ENCODE measurements at regions not wholly inside any gene's neighbourhood (a gene's known extent, or its start where the extent isn't known, plus 50 kb on each side); places are given as distances from the start of the nearest gene placed in this dataset.

DNA sequence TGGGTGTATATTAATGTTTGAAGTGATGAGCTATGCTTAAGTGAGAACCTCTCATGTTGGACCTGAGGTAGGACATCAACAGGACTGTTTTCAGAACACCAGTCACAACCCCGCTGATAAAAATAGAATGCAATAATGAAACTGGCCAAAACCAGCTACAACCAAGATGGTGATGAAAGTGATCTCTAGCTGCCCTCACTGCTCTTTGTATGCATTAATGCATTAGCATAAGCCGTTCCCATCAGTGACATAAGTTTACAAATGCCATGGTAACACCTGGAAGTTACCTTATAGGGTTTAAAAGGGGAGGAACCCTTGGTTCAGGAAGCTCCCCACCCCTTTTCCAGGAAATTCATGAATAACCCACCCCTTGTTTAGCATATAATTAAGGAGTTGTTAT is 672.5 kb upstream of the EEF2KMT start:
- Histone ChIP-seq H3K79me2 (replicated peaks; ENCODE audit: insufficient read depth) (no peaks in the 10 kb centered on the region), H3K36me3 (ENCODE audit: insufficient read depth) (no peaks in the 10 kb centered on the region), H3F3A (replicated peaks; ENCODE audit: low read depth) (no peaks in the 10 kb centered on the region), H2AFZ (no peak overlapping the region), H3K9me2 (ENCODE audit: insufficient read depth) (no peaks in the 10 kb centered on the region), H3K4me2 (no peak overlapping the region), H4K20me1 (replicated peaks; ENCODE audit: insufficient read depth) (no peaks in the 10 kb centered on the region), H3K27me3 (ENCODE audit: insufficient read depth) (no peaks in the 10 kb centered on the region), H3K4me3 (no peak overlapping the region), H3K4me1 (ENCODE audit: insufficient read depth) (no peaks in the 10 kb centered on the region), H3K27ac (ENCODE audit: low read depth) (no peak overlapping the region)
- TF ChIP-seq JUNB (IDR thresholded peaks at IDR 0.05; ENCODE audit: unreplicated experiment) (no peak), EZH2phosphoT487 (IDR thresholded peaks at IDR 0.05; ENCODE audit: unreplicated experiment) (no peak), STAT1 (IDR thresholded peaks at IDR 0.05; ENCODE audit: unreplicated experiment) (no peak), CREB1 (CRISPR knock-in tag; IDR thresholded peaks at IDR 0.05; ENCODE audit: low read depth) (no peak), POLR2AphosphoS5 (IDR thresholded peaks at IDR 0.05; ENCODE audit: low read depth) (no peak), NANOG (IDR thresholded peaks at IDR 0.05; ENCODE audit: borderline replicate concordance) (no peak), ZNF114 (CRISPR knock-in tag; IDR thresholded peaks at IDR 0.05) (no peak), ZNF331 (CRISPR knock-in tag; IDR thresholded peaks at IDR 0.05; ENCODE audit: low read depth) (no peak)
- TF ChIP-seq, protein P1, sequence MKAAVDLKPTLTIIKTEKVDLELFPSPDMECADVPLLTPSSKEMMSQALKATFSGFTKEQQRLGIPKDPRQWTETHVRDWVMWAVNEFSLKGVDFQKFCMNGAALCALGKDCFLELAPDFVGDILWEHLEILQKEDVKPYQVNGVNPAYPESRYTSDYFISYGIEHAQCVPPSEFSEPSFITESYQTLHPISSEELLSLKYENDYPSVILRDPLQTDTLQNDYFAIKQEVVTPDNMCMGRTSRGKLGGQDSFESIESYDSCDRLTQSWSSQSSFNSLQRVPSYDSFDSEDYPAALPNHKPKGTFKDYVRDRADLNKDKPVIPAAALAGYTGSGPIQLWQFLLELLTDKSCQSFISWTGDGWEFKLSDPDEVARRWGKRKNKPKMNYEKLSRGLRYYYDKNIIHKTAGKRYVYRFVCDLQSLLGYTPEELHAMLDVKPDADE (IDR thresholded peaks at IDR 0.05), result no peak
- TF ChIP-seq, protein P2, sequence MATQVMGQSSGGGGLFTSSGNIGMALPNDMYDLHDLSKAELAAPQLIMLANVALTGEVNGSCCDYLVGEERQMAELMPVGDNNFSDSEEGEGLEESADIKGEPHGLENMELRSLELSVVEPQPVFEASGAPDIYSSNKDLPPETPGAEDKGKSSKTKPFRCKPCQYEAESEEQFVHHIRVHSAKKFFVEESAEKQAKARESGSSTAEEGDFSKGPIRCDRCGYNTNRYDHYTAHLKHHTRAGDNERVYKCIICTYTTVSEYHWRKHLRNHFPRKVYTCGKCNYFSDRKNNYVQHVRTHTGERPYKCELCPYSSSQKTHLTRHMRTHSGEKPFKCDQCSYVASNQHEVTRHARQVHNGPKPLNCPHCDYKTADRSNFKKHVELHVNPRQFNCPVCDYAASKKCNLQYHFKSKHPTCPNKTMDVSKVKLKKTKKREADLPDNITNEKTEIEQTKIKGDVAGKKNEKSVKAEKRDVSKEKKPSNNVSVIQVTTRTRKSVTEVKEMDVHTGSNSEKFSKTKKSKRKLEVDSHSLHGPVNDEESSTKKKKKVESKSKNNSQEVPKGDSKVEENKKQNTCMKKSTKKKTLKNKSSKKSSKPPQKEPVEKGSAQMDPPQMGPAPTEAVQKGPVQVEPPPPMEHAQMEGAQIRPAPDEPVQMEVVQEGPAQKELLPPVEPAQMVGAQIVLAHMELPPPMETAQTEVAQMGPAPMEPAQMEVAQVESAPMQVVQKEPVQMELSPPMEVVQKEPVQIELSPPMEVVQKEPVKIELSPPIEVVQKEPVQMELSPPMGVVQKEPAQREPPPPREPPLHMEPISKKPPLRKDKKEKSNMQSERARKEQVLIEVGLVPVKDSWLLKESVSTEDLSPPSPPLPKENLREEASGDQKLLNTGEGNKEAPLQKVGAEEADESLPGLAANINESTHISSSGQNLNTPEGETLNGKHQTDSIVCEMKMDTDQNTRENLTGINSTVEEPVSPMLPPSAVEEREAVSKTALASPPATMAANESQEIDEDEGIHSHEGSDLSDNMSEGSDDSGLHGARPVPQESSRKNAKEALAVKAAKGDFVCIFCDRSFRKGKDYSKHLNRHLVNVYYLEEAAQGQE (IDR thresholded peaks at IDR 0.05; ENCODE audit: unreplicated experiment), result no peak
- TF ChIP-seq, protein P3, sequence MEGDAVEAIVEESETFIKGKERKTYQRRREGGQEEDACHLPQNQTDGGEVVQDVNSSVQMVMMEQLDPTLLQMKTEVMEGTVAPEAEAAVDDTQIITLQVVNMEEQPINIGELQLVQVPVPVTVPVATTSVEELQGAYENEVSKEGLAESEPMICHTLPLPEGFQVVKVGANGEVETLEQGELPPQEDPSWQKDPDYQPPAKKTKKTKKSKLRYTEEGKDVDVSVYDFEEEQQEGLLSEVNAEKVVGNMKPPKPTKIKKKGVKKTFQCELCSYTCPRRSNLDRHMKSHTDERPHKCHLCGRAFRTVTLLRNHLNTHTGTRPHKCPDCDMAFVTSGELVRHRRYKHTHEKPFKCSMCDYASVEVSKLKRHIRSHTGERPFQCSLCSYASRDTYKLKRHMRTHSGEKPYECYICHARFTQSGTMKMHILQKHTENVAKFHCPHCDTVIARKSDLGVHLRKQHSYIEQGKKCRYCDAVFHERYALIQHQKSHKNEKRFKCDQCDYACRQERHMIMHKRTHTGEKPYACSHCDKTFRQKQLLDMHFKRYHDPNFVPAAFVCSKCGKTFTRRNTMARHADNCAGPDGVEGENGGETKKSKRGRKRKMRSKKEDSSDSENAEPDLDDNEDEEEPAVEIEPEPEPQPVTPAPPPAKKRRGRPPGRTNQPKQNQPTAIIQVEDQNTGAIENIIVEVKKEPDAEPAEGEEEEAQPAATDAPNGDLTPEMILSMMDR (conservative IDR thresholded peaks at IDR 0.05; ENCODE audit: low read depth in 2 of 2), result no peak
- no peaks in the 10 kb centered on the region for H3K4me1 Mint-ChIP-seq
- ATAC-seq (no peak), DNase-seq (ENCODE audit: low spot score) (no peak)
- peaks cover 3% of the 10 kb centered on the region for H3K27me3 Mint-ChIP-seq (ENCODE audit: insufficient read depth, low read depth, poor library complexity)
- H3K27ac Mint-ChIP-seq, result no peak overlapping the region
- H3K9me3 Mint-ChIP-seq, result no peaks in the 10 kb centered on the region
- H3K4me3 Mint-ChIP-seq, result no peak overlapping the region
- no peaks in the 10 kb centered on the region for H3K36me3 Mint-ChIP-seq (ENCODE audit: low read depth)
